GM19452 (cell line): ENCODE measurements at regions not wholly inside any gene's neighbourhood (a gene's known extent, or its start where the extent isn't known, plus 50 kb on each side); places are given as distances from the start of the nearest gene placed in this dataset.

Experiments
- ATAC-seq: cut with Tn5 transposase; IDR thresholded peaks from one replicate; pipeline ENCODE4 v1.9.1; 2021; ENCODE audit not compliant: unreplicated experiment

GRCh38 chr18:65567372-65567771, 183.4 kb upstream of the CDH7 start:
- no peak for ATAC-seq

- ATAC-seq = no peak
Measured at GRCh38 chr18:65548316-65548715, 202.5 kb upstream of the CDH7 start.

DNA sequence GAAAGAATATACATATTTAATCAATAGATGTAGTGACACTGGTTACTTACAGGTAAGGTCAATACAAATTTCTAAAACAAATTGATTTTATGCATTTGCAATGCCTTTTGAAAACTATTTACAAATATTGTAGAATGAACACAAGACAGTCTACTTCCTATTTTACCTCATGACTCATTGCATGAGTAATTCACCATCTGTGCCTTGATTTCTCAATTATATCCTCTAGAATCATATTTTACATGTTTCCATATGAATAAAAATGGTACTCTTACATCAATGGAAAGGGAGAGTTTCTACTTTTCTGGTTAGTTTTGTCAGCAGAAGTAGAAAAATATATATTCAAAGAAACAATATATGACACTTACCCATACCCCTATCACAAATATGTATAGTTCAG, 203.8 kb upstream of the CDH7 start:
- ATAC-seq = no peak

DNA sequence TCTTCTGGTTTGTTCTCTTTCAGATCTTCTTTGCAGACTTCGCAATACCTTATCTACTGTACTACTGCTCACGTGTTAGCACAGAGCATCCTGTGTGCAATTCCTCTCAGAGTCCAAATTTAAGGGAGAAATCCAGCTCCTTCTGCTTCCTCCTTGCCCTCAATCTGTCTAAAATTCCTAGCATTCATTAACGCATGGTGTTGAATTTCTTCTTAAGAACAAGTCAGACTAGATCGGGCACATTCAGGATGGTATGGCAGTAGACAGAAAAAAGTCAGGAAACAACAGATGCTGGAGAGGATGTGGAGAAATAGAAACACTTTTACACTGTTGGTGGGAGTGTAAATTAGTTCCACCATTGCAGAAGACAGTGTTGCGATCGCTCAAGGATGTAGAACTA, 206.1 kb upstream of the CDH7 start:
- no peak for ATAC-seq

DNA sequence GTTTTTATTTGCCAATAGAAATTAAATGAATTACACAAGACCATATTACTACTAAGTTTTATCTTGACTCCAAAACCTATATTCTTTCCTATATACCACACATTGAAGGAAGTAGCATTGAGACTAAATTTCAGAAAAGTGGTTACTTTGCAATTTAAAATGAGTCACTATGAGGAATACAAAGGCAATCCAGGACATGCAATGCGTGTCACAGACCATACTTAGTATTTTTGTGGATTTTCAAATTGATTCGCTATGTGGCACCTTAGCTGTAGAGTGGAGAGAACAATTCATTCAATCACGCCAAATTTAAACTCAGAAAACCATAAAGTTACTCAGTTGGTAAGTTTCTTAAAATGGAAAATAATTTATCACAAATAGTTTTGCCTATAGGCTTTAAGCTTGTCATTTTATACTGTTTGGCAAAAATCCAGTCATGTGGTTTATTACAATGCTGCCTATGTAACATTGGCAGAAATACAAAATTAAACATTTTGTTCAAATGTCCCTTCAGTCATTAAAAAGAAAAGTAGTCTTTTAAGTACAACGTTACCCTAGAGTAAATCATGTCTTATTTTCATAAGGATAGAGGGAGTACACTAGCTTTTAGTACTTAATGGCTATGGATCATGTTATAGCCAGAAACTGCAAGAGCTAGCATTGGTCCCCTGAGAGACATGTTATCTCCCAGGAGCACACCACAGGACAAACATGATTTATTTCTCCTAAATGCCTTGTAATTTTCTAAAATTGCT, 222.8 kb upstream of the CDH7 start:
- no peak for ATAC-seq

DNA sequence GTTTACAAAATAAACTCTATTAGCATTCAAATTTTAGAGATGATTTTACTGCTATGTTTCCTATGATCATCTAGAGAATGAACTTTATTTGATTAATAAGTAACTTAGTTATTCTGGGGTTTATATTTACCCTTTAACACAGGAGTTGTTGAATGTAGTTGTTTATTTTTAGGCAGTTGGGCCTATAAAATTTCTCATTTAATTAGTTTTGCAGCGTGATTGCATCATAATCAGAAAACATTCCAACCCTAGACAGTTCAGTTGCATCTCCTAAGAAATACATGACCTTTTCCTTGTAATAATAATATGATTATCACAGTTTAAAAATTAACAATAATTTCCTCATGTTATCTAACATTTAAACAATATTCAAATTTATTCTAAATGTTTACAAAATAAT, 224.7 kb upstream of the CDH7 start:
- ATAC-seq = no peak

GRCh38 chr18:65523461-65523860, 227.4 kb upstream of the CDH7 start:
- ATAC-seq = no peak

DNA sequence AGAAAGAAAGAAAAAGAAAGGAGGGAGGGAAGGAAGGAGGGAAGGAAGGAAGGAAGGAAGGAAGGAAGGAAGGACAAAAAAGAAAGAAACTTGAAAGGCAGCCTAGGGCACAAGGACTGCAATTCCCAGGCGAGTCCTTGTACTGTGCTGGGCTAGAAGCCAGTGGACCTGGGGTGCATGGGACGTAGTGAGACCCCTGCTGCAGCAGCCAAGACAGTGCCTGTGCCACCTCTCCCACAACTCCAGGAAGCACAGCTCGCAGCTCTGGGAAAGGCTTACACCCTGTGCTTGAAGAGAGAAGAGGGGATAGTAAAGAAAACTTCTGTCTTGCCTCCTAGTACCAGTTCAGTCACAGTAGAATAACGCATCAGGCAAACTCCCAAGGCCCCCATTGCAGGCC, 227.9 kb upstream of the CDH7 start:
- no peak for ATAC-seq

DNA sequence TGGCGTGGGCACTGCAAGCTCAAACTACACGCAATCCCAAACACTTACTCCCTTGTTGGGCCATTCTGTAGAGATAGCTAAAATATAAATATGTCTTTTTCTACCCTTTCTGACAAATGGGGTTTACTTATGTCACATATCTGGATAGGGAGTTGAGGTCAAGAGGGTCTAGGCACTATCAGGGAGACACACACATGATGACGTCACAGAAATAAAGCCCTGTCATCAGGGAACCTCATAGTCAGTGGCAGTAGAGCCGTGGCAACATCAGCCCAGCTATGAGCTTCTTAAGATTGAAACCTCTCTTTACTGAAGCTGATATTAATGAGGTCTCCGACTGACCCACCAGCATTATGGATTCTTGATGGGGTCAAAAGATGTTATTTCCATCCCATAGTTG, 234.6 kb upstream of the CDH7 start:
- no peak for ATAC-seq

DNA sequence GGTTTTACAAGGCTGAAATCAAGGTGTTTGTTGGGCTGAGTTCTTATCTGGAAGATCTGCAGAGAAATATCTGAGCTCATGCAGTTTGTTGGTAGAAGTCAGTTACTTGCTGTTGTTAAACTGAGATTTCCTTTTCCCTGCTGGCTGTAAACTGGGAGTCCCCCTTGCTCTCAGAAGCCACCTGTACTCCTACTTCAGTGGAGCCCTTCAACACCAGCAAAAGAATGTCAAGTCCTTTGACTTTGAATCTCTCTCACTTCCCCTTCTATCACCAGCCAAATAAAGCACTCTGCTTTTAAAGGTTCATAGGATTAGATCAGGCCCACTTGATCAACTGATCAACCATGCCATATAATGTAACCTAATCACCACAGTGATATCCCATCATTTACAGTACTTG, 252.2 kb upstream of the CDH7 start:
- no peak for ATAC-seq

GRCh38 chr18:65487569-65487968, 263.2 kb upstream of the CDH7 start:
- ATAC-seq = no peak

GRCh38 chr18:65477455-65477854, 273.4 kb upstream of the CDH7 start:
- no peak for ATAC-seq

DNA sequence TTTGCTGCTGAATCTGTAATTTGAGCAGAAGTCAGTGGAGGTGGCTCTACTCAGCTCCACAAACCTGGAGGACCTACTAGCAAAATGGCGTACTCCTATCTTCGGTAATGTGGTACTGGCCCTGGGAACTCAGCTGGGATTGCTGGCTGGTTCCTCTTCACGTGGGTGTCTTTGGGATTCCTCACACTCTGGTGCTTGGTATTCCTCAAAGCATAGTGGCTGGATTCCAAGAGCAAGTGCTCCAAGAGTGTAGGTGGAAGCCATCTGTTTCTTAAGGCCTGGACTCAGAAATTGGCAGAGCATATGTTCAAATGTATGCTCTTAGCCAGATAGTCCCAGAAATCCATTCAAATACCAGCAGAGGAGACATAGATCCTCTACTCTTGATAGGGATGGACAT, 281.9 kb upstream of the CDH7 start:
- ATAC-seq = no peak

DNA sequence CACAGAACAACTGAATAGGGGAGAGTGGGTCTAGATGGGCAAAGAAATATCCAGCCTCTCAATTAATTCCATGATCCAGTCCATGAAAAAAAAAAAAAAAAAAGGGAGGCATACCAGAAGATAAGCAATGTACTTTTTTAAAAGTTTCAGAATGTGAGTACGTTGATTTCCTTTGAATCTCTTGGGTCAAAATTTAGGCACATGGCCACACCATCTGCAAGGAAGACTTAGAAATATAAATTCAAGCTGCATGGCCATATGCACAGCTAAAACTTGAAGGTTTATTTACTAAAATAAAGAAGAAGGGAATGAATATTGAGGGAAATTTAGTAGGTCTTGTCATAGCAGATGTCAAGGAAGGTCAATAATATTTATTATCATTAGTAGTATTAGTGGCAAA, 286.5 kb upstream of the CDH7 start:
- no peak for ATAC-seq

DNA sequence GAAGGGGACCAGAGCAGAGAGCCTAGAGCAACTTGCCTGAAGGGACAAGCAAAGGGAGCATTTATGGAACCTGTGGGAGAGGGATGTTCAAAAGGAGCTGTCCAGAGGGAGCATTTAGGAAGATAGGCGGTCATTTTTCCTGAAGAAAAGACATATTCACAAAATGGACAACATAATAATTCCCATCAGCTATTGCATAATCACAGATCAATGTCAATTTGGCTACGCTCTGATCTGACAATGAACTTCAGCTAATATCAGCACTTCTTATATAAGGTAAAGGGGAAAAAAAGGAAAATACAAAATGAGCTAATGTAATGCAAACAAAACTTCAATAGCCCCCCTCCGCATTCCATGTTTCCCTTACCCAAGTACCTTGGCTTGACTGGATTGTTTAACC, 291.1 kb upstream of the CDH7 start:
- no peak for ATAC-seq

- no peak for ATAC-seq
Measured at GRCh38 chr18:65458871-65459270, 291.9 kb upstream of the CDH7 start.

DNA sequence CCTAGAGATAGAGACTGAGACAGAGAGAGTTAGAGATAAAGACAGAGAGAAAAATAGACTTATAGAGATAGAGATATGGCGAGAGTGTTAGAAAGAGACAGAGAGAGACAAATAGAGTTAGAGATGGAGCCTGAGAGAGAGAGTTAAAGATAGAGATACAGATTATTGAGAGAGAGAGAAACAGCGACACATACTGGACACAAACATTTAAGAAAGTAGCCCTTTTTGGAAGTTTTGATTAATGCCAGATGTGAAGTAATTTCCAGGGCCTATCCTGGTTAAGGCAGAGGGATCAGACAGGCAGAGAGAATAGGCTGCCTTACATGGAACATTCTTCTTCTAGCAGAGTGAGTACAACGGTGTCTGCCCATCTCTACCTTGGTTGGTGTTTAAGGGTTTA, 311.6 kb upstream of the CDH7 start:
- no peak for ATAC-seq

- ATAC-seq = no peak
Measured at GRCh38 chr18:65436430-65436829, 314.4 kb upstream of the CDH7 start.

DNA sequence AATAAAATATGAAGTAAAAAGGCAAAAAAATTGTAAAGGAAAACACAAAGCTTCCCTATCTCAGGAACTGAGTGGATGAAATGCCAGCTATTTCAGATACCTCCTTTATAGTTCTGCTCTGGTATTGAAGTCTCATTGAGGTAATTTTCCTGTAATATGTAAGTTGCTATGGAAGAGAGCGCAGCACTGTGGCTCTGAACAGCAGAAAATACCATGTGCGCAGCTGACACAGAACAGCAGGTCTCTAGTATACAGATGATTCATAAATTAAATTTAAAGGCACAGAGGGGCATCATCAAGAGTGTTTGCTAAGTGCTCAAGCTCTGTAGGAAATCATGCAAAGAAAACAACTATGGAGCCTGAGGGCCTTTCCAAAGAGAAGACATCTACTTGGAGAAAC, 315.3 kb upstream of the CDH7 start:
- no peak for ATAC-seq

DNA sequence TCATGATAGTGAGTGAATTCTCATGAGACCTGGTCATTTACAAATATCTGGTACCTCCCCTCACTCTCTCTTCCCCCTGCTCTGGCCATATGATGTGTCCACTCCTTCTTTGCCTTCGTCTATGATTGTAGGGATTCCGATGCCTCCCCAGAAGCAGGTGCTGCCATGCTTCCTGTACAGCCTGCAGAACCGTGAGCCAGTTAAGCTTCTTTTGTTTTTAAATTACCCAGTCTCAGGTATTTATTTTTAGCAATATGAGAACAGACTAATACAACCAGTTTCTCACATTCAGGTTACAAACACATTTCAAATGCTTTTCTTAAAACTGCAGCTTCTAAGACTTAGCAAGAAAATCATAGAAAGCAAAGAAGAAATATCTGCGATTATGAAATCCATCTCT, 321.2 kb upstream of the CDH7 start:
- ATAC-seq = no peak

GRCh38 chr18:65425366-65425765, 325.4 kb upstream of the CDH7 start:
- ATAC-seq = no peak

GRCh38 chr18:65423776-65424175, 327.0 kb upstream of the CDH7 start:
- ATAC-seq = no peak

GRCh38 chr18:65422544-65423136, 328.2 kb upstream of the CDH7 start:
- no peak for ATAC-seq
